Astrocyte (in vitro differentiated cells and primary cell): ENCODE measurements at regions not wholly inside any gene's neighbourhood (a gene's known extent, or its start where the extent isn't known, plus 50 kb on each side); places are given as distances from the start of the nearest gene placed in this dataset.

ENCODE experiments used
- EZH2 ChIP-seq: IDR thresholded peaks from 2 replicates; pipeline ENCODE4 v1.6.1; 2012; ENCODE audit warnings: mild to moderate bottlenecking, low read length, inconsistent platforms; ENCODE audit not compliant: insufficient read depth
- TF ChIP-seq, protein P1 (sequence below): IDR thresholded peaks from 2 replicates; pipeline ENCODE4 v1.5.1; 2011; ENCODE audit warnings: low read depth, mild to moderate bottlenecking, inconsistent platforms, low read length, moderate library complexity; ENCODE audit not compliant: insufficient read depth

DNA sequence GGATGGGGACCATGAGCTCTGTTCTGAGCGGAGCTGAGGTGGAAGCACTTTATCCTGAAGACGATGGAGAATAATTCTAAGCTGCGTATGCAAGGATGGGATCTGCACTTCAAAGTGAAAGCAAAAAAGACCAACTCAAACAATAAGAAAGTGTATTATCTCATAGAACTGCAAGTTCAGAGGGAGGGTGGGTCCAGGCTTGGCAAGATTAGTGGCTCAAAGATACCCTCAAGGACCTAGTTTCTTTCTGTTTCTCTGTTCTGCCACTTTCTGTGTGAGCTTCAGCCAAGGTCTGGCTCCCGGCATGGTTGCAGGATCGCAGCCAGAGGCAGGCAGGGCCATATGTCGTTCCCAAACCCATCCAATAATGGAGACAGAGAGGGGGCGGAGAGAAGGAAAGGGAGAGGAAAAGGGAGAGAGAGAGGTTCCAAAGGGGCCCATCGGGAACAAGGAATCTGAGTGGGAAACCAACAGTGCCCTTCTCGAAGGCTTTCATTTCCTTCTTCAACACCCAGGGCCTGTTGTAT, 169.2 kb upstream of the NCK2 start:
- TF ChIP-seq, protein P1, sequence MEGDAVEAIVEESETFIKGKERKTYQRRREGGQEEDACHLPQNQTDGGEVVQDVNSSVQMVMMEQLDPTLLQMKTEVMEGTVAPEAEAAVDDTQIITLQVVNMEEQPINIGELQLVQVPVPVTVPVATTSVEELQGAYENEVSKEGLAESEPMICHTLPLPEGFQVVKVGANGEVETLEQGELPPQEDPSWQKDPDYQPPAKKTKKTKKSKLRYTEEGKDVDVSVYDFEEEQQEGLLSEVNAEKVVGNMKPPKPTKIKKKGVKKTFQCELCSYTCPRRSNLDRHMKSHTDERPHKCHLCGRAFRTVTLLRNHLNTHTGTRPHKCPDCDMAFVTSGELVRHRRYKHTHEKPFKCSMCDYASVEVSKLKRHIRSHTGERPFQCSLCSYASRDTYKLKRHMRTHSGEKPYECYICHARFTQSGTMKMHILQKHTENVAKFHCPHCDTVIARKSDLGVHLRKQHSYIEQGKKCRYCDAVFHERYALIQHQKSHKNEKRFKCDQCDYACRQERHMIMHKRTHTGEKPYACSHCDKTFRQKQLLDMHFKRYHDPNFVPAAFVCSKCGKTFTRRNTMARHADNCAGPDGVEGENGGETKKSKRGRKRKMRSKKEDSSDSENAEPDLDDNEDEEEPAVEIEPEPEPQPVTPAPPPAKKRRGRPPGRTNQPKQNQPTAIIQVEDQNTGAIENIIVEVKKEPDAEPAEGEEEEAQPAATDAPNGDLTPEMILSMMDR = no peak
- no peak for TF ChIP-seq EZH2
